Colonic mucosa (tissue), 4 donors: ENCODE measurements at regions not wholly inside any gene's neighbourhood (a gene's known extent, or its start where the extent isn't known, plus 50 kb on each side); places are given as distances from the start of the nearest gene placed in this dataset.
"Not testable (repeated sequence)": the region's sequence is repeated elsewhere in the genome, so short reads cannot be mapped to it uniquely, and the experiment has no call there.

Experiments used
- DNase-seq: peaks from one replicate; pipeline ENCODE4 v3.0.0-alpha.2; 2020
- H3K27ac ChIP-seq: fragments of 200-600 bp; one replicate; pipeline ENCODE4 v1.8.0; 2021
- H3K27me3 ChIP-seq: fragments of 200-600 bp; one replicate; pipeline ENCODE4 v1.8.0; 2021
- H3K36me3 ChIP-seq: fragments of 200-600 bp; one replicate; pipeline ENCODE4 v1.8.0; 2021
- H3K4me1 ChIP-seq: fragments of 200-600 bp; one replicate; pipeline ENCODE4 v1.8.0; 2021; ENCODE audit warnings: mild to moderate bottlenecking
- H3K4me3 ChIP-seq: fragments of 200-600 bp; one replicate; pipeline ENCODE4 v1.8.0; 2021
- H3K9ac ChIP-seq, 2 donors: one replicate each; pipeline ENCODE4 v1.7.0; 2013; ENCODE audit warnings: control low read depth in 2 of 2, low read depth in 2 of 2, low read length in 2 of 2
- H3K9me3 ChIP-seq: fragments of 200-600 bp; one replicate; pipeline ENCODE4 v1.8.0; 2021
- CTCF ChIP-seq: fragments of 200-600 bp; IDR thresholded peaks from one replicate; pipeline ENCODE4 v1.8.0; 2022; ENCODE audit warnings: antibody characterized with exemption, mild to moderate bottlenecking
- intact Hi-C: fragments of 100-400 bp; cut with DNase I; formaldehyde crosslinking; loops from one replicate; pipeline ENCODE4 v1.14.1; 2022
- donor health status: healthy.
- donor health status: DM: no; HTN: no; CAD: no.
- donor health status: DM: no; HTN: no; CAD: no.

- H3K4me3 ChIP-seq = no peak overlapping the region
- H3K9ac ChIP-seq = no peak overlapping the region
- no peak for TF ChIP-seq CTCF
- H3K27ac ChIP-seq = no peak overlapping the region
- intact Hi-C loops = no loop called here
- no peak for DNase-seq
- no peaks in the 10 kb centered on the region for H3K9me3 ChIP-seq
- no peaks in the 10 kb centered on the region for H3K36me3 ChIP-seq
- H3K27me3 ChIP-seq = no peaks in the 10 kb centered on the region
- no peaks in the 10 kb centered on the region for H3K4me1 ChIP-seq
Measured at GRCh38 chr12:131269551-131269950, 315.8 kb downstream of the ADGRD1 start.

- intact Hi-C loops, H3K9ac ChIP-seq, H3K27me3 ChIP-seq, DNase-seq, H3K9me3 ChIP-seq, H3K27ac ChIP-seq, H3K4me3 ChIP-seq, H3K36me3 ChIP-seq, H3K4me1 ChIP-seq: not testable (repeated sequence)
Measured at GRCh38 chr12:131269977-131270376, 316.3 kb downstream of the ADGRD1 start.

- DNase-seq = no peak
- H3K27ac ChIP-seq = no peak overlapping the region
- H3K9ac ChIP-seq = no peak overlapping the region
- intact Hi-C loops = no loop called here
- H3K4me1 ChIP-seq = no peaks in the 10 kb centered on the region
- H3K9me3 ChIP-seq = no peaks in the 10 kb centered on the region
- H3K36me3 ChIP-seq = no peaks in the 10 kb centered on the region
- H3K27me3 ChIP-seq = no peaks in the 10 kb centered on the region
- no peak for TF ChIP-seq CTCF
- H3K4me3 ChIP-seq = no peak overlapping the region
Measured at GRCh38 chr12:131271724-131272123, 318.0 kb downstream of the ADGRD1 start.

GRCh38 chr12:131272283-131272814 lies 318.6 kb downstream of the ADGRD1 start:
- intact Hi-C loops, H3K4me3 ChIP-seq, H3K36me3 ChIP-seq, H3K27me3 ChIP-seq, H3K9me3 ChIP-seq, H3K9ac ChIP-seq, H3K4me1 ChIP-seq, H3K27ac ChIP-seq, DNase-seq: not testable (repeated sequence)

- TF ChIP-seq CTCF = no peak
- no peaks in the 10 kb centered on the region for H3K27me3 ChIP-seq
- no peak overlapping the region for H3K27ac ChIP-seq
- no peak overlapping the region for H3K9ac ChIP-seq
- intact Hi-C loops = no loop called here
- no peaks in the 10 kb centered on the region for H3K36me3 ChIP-seq
- H3K4me3 ChIP-seq = no peak overlapping the region
- no peaks in the 10 kb centered on the region for H3K4me1 ChIP-seq
- H3K9me3 ChIP-seq = no peaks in the 10 kb centered on the region
- DNase-seq = no peak
Measured at GRCh38 chr12:131273291-131273845, 319.7 kb downstream of the ADGRD1 start.

GRCh38 chr12:131274061-131274460 lies 320.4 kb downstream of the ADGRD1 start:
- TF ChIP-seq CTCF = no peak

More at GRCh38 chr12:131274061-131274460, 320.4 kb downstream of the ADGRD1 start:
- H3K9me3 ChIP-seq = no peaks in the 10 kb centered on the region
- no peak overlapping the region for H3K9ac ChIP-seq
- no peaks in the 10 kb centered on the region for H3K27me3 ChIP-seq
- intact Hi-C loops = no loop called here
- no peak overlapping the region for H3K4me3 ChIP-seq
- H3K27ac ChIP-seq = no peak overlapping the region
- H3K36me3 ChIP-seq = no peaks in the 10 kb centered on the region
- H3K4me1 ChIP-seq = no peaks in the 10 kb centered on the region
- no peak for DNase-seq
